ENCODE measurements at regions not wholly inside any gene's neighbourhood (a gene's known extent, or its start where the extent isn't known, plus 50 kb on each side); places are given as distances from the start of the nearest gene placed in this dataset.

DNA sequence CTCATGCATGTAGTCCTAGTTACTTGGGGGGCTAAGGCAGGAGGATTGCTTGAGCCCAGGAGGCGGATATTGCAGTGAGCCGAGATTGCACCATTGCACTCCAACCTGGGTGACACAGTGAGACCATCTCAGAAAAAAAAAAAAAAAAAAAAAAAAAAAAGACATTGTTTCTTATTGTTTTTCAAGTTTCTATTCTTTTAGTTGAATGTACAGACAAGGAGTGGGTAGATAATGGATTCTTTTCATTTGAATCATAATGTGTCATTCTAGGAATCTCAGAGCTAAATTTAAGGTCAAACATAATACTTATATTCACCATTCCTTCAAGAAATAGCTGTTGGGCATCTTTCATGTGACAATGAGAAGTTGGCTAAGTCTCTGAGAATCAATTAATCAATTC, 157.0 kb upstream of the C21orf91 start:
- DNase-seq (ENCODE audit: low read depth, low spot score) (no peak), FAIRE-seq (no peak)
- H3K27ac ChIP-seq (ENCODE audit: insufficient read depth, low read depth, low read length): no peak overlapping the region
- ChIA-PET CTCF (no interaction called here), POLR2A (no interaction called here)
- no peak overlapping the region for H3K9ac ChIP-seq (replicated peaks; ENCODE audit: extremely low read depth, insufficient read depth, low read length)
- no peaks in the 10 kb centered on the region for H3K27me3 ChIP-seq (ENCODE audit: control insufficient read depth in 2 of 2, insufficient read depth in 2 of 2, low read length in 2 of 2)
- H2AFZ ChIP-seq (ENCODE audit: low read depth, low read length): no peak overlapping the region
- H4K20me1 ChIP-seq (replicated peaks; ENCODE audit: control insufficient read depth, extremely low read depth, insufficient read depth, low read length): no peaks in the 10 kb centered on the region
- intact Hi-C loops (cut with micrococcal nuclease): no loop called here
- no peaks in the 10 kb centered on the region for H3K36me3 ChIP-seq (ENCODE audit: control insufficient read depth in 2 of 2, extremely low read depth in 1 of 2, insufficient read depth in 2 of 2, low read length in 2 of 2)
- H3K79me2 ChIP-seq (ENCODE audit: control insufficient read depth, insufficient read depth, low read length): no peaks in the 10 kb centered on the region
- BruUV-seq (replicated peaks): no TSS peak
- TF ChIP-seq GATA2 (IDR thresholded peaks at IDR 0.05; ENCODE audit: insufficient read depth, insufficient read length, low read depth, low read length) (no peak), JUN (IDR thresholded peaks at IDR 0.05; ENCODE audit: borderline replicate concordance, insufficient read depth, insufficient read length, low read depth) (no peak), EZH2 (IDR thresholded peaks at IDR 0.05; ENCODE audit: borderline replicate concordance, low read depth, low read length, severe bottlenecking) (no peak), MYC (IDR thresholded peaks at IDR 0.05; ENCODE audit: low read depth, low read length) (no peak), POLR2AphosphoS5 (IDR thresholded peaks at IDR 0.05; ENCODE audit: insufficient read depth, low read depth, low read length) (no peak), POLR2A (IDR thresholded peaks at IDR 0.05; ENCODE audit: low read depth, low read length) (no peak), FOS (IDR thresholded peaks at IDR 0.05; ENCODE audit: borderline replicate concordance, insufficient read depth, low read length) (no peak)
- TF ChIP-seq, protein P1, sequence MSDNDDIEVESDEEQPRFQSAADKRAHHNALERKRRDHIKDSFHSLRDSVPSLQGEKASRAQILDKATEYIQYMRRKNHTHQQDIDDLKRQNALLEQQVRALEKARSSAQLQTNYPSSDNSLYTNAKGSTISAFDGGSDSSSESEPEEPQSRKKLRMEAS (IDR thresholded peaks at IDR 0.05; ENCODE audit: insufficient read depth, insufficient read length): no peak
- TF ChIP-seq, protein P2, sequence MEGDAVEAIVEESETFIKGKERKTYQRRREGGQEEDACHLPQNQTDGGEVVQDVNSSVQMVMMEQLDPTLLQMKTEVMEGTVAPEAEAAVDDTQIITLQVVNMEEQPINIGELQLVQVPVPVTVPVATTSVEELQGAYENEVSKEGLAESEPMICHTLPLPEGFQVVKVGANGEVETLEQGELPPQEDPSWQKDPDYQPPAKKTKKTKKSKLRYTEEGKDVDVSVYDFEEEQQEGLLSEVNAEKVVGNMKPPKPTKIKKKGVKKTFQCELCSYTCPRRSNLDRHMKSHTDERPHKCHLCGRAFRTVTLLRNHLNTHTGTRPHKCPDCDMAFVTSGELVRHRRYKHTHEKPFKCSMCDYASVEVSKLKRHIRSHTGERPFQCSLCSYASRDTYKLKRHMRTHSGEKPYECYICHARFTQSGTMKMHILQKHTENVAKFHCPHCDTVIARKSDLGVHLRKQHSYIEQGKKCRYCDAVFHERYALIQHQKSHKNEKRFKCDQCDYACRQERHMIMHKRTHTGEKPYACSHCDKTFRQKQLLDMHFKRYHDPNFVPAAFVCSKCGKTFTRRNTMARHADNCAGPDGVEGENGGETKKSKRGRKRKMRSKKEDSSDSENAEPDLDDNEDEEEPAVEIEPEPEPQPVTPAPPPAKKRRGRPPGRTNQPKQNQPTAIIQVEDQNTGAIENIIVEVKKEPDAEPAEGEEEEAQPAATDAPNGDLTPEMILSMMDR (IDR thresholded peaks at IDR 0.05; ENCODE audit: extremely low read depth in 1 of 2, insufficient read depth in 1 of 2, low read depth in 1 of 2, low read length in 2 of 2): no peak
- no peaks in the 10 kb centered on the region for H3K9me1 ChIP-seq (replicated peaks; ENCODE audit: control insufficient read depth, extremely low read depth, insufficient read depth, low read length)
- H3K4me1 ChIP-seq (ENCODE audit: control insufficient read depth, extremely low read depth, insufficient read depth, low read length): no peaks in the 10 kb centered on the region
- no peaks in the 10 kb centered on the region for H3K9me3 ChIP-seq (replicated peaks; ENCODE audit: control insufficient read depth, insufficient read depth, low read length)
- dilution Hi-C loops (cut with MboI; ENCODE audit: extremely low pct_ligation_motif_present, low sequenced_read_pairs): no loop called here
- no peak overlapping the region for H3K4me3 ChIP-seq (replicated peaks in 1 of 3; ENCODE audit: insufficient read depth in 1 of 3, low read depth in 1 of 3, low read length in 3 of 3)
- H3K4me2 ChIP-seq (ENCODE audit: insufficient read depth, low read length): no peak overlapping the region

Data from endothelial cell of umbilical vein (primary cell).